ENCODE measurements at regions not wholly inside any gene's neighbourhood (a gene's known extent, or its start where the extent isn't known, plus 50 kb on each side); places are given as distances from the start of the nearest gene placed in this dataset.

DNA sequence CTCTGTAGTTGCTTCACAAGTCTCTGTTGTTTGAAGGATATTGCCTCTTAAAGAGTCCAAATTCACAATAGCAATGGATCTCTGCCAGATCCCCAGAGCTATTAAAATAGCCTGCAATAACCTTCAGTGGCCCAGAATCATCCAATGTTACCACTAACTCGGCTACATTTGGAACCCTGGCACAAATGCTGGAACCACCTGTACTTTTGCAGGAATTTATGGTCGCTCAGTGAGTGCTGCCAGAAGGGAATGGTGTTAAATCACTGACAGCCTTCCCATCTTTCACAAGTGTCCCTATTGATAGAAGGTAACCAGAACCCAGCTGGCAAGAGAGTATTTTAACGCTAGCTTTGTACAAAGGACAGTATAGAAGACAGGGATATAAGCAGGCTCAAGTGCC, 298.8 kb upstream of the PLSCR5 start:
- H3K4me3 ChIP-seq (ENCODE audit: control insufficient read depth, low read depth, low read length): no peak overlapping the region
- DNase-seq (ENCODE audit: low read depth): no peak
- TF ChIP-seq, protein P1, sequence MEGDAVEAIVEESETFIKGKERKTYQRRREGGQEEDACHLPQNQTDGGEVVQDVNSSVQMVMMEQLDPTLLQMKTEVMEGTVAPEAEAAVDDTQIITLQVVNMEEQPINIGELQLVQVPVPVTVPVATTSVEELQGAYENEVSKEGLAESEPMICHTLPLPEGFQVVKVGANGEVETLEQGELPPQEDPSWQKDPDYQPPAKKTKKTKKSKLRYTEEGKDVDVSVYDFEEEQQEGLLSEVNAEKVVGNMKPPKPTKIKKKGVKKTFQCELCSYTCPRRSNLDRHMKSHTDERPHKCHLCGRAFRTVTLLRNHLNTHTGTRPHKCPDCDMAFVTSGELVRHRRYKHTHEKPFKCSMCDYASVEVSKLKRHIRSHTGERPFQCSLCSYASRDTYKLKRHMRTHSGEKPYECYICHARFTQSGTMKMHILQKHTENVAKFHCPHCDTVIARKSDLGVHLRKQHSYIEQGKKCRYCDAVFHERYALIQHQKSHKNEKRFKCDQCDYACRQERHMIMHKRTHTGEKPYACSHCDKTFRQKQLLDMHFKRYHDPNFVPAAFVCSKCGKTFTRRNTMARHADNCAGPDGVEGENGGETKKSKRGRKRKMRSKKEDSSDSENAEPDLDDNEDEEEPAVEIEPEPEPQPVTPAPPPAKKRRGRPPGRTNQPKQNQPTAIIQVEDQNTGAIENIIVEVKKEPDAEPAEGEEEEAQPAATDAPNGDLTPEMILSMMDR (IDR thresholded peaks at IDR 0.05; ENCODE audit: control insufficient read depth, insufficient read depth, low read depth, low read length, missing control alignments): no peak

DNA sequence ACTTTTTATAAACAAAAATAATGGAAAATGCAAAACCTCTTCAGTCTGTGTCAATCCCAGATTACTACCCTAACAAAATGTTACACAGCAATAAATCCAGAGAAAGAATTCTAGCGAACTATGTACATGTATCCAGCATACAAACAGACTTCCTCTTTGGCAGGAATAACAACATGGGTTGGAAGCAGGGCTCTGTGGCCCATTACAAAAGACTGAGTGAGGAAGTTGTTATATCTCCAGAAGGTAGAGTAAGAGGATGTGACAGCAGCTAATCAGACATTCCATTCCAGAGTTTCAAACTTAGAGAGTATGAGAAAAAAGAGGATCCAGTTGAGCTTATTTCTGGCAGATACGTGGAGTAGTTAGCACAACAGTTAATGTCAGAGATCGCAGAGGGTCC, 294.0 kb upstream of the PLSCR5 start:
- DNase-seq (ENCODE audit: low read depth): no peak
- H3K4me3 ChIP-seq (ENCODE audit: control insufficient read depth, low read depth, low read length): no peak overlapping the region
- TF ChIP-seq, protein P1 (IDR thresholded peaks at IDR 0.05; ENCODE audit: control insufficient read depth, insufficient read depth, low read depth, low read length, missing control alignments): no peak

DNA sequence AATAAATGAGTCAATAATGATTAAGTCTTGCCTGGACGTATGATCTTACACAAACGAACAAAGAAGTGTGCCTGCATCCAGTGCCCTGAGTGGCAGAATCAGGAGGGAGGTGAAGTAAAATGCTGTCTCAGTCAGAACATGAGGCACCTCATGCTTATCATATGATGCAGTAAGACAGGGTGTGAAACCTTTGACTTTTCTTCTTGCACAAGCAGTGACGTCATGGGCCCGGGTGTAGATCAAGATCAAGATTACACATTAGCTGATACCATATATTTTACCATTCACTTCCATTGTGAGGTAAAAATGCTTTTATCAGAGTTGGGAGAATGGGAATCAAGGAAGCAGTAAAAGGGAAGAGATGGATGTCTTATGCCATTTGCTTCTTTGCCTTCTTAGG, 291.6 kb upstream of the PLSCR5 start:
- DNase-seq (ENCODE audit: low read depth): no peak
- TF ChIP-seq, protein P1 (IDR thresholded peaks at IDR 0.05; ENCODE audit: control insufficient read depth, insufficient read depth, low read depth, low read length, missing control alignments): no peak
- H3K4me3 ChIP-seq (ENCODE audit: control insufficient read depth, low read depth, low read length): no peak overlapping the region

DNA sequence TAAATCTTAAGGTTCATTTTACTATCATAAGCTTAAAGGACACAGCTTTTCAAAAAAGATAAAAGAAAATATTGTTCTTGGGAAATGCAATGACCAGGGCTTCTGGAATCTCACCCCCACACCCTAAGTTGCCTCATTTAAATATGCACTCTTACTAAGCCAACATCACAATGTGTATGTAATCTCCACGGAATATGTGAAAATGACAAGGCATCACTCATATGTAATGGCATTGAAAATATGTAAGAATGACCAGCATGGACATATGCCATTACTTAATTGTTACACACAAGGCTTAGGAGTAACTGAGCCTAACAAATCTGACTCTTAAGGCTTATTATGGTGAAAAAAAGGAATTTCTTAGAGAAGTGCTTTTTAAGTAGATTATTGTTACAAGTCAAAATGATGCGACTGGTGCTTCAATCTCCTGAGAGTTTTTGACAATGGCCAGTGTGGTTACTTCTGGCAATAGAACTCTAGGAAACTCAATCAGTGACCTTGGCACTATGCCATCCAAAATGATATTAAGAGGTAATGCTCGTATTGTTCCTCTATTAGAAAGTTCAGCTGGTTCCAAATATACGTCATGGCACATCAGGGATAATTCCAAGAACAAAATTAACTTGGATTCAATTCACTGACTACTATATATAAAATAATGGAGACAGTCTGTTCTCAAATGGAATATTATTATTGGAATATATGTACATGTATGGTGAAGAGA, 290.0 kb upstream of the PLSCR5 start:
- no peak overlapping the region for H3K4me3 ChIP-seq (ENCODE audit: control insufficient read depth, low read depth, low read length)
- peak; percentile 79 for DNase-seq (ENCODE audit: low read depth)
- TF ChIP-seq, protein P1 (IDR thresholded peaks at IDR 0.05; ENCODE audit: control insufficient read depth, insufficient read depth, low read depth, low read length, missing control alignments): no peak

DNA sequence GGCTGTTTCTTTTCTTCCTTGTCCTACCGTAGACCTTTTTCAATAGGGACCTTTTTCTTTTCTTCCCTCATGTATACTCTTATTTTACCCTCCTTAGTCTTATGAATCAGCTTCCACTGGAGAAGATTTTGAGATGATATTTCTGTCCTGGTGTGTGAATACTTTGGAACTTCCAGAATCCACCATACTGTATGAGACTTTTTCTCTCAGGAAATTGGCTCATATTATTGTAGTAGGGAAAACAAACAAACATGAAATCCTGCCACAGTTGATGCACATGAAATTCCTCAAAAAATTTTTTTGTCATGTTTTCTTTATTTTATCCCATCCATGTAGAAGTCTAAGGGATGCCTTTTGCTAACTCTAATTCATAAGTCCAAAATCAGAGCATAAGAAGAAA, 289.3 kb upstream of the PLSCR5 start:
- H3K4me3 ChIP-seq (ENCODE audit: control insufficient read depth, low read depth, low read length): no peak overlapping the region
- no peak for DNase-seq (ENCODE audit: low read depth)
- TF ChIP-seq, protein P1 (IDR thresholded peaks at IDR 0.05; ENCODE audit: control insufficient read depth, insufficient read depth, low read depth, low read length, missing control alignments): no peak

DNA sequence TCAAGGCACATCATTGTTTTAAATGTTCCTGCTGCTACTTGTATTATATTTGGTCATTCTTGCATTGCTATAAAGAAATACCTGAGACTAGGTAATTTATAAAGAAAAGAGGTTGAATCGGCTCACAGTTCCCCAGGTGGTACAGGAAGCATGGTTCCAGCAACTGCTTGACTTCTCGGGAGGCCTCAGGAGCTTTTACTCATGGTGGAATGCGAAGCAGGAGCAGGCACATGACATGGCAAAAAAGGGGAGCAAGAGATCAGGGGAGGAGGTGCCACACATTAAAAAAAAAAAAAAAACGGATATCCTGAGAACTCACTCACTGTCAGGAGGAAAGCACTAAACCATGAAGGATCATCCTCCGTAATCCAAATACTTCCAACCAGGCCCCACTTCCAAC, 286.9 kb upstream of the PLSCR5 start:
- DNase-seq (ENCODE audit: low read depth): no peak
- TF ChIP-seq, protein P1 (IDR thresholded peaks at IDR 0.05; ENCODE audit: control insufficient read depth, insufficient read depth, low read depth, low read length, missing control alignments): no peak
- H3K4me3 ChIP-seq (ENCODE audit: control insufficient read depth, low read depth, low read length): no peak overlapping the region
